ENCODE measurements at regions not wholly inside any gene's neighbourhood (a gene's known extent, or its start where the extent isn't known, plus 50 kb on each side); places are given as distances from the start of the nearest gene placed in this dataset.

DNA sequence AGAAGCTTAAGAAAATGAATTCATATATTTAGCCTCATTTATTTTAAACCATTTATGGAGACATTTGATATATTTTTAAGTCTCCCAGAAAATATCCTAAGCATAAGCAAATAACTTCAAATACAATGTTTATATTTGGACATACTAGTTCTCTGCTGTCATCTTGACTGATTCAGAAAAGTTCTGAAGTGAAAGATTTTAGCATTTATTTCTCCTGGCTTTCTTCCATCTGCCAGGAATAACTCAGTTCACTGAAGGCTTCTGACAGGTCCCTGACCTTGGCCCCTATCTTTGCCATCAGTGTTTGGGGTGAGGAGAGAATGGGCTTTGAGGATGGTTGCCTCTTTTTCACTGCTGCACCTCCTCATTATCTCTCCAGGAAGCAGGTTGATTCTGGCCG lies 115.7 kb downstream of the SLIT2 start:
- FAIRE-seq (no peak), DNase-seq (ENCODE audit: insufficient read length, low spot score) (no peak)
- TF ChIP-seq POLR2A (IDR thresholded peaks at IDR 0.05; ENCODE audit: low read depth, low read length) = no peak

GRCh38 chr4:20368926-20369325 lies 117.2 kb downstream of the SLIT2 start:
- TF ChIP-seq POLR2A (IDR thresholded peaks at IDR 0.05; ENCODE audit: low read depth, low read length) = no peak
- DNase-seq (ENCODE audit: insufficient read length, low spot score) (no peak), FAIRE-seq (no peak)

DNA sequence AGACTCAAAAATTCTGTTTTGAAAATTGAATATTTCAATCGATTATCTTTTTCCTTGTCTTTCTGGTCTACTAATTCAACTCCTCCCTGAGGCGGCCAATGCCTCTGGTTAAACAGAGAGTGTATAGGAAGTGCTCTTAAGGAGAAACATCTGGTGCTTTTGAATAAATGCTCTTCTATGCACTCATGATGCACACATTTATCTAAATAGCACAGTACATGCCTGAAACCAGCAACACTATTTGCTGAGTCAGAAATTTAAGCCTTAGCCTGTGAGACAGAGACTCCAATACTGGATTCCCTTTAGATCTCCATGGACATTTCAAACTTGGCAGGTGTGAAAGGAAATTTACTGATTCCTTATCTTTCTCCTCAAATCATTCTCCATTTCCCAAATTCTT lies 118.6 kb downstream of the SLIT2 start:
- TF ChIP-seq POLR2A (IDR thresholded peaks at IDR 0.05; ENCODE audit: low read depth, low read length) = no peak
- no peak for DNase-seq (ENCODE audit: insufficient read length, low spot score)
- FAIRE-seq = no peak

GRCh38 chr4:20376070-20376469 lies 124.4 kb downstream of the SLIT2 start:
- no peak for FAIRE-seq
- no peak for DNase-seq (ENCODE audit: insufficient read length, low spot score)
- no peak for TF ChIP-seq POLR2A (IDR thresholded peaks at IDR 0.05; ENCODE audit: low read depth, low read length)

DNA sequence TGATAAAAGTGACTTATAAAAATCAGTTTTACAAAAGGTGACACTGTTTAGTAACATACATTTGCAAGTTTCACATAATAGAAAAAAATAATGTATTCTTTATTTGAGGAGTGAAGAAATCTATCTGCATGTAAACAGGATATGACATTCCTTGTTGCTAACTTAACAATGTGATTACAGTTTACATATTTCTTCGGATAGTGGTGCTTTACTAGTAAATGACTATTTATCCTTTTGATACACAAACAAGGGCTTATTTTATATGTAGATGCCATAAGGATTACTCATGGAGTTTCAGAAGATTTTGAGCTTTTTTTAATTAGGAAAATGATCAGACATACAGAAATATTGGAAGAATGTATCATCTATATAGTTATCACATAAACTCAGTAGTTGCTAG lies 126.5 kb downstream of the SLIT2 start:
- FAIRE-seq = no peak
- TF ChIP-seq POLR2A (IDR thresholded peaks at IDR 0.05; ENCODE audit: low read depth, low read length) = no peak
- DNase-seq (ENCODE audit: insufficient read length, low spot score) = no peak

- DNase-seq (ENCODE audit: insufficient read length, low spot score) = no peak
- FAIRE-seq = no peak
- no peak for TF ChIP-seq POLR2A (IDR thresholded peaks at IDR 0.05; ENCODE audit: low read depth, low read length)
Measured at GRCh38 chr4:20381005-20381404, 129.3 kb downstream of the SLIT2 start.

DNA sequence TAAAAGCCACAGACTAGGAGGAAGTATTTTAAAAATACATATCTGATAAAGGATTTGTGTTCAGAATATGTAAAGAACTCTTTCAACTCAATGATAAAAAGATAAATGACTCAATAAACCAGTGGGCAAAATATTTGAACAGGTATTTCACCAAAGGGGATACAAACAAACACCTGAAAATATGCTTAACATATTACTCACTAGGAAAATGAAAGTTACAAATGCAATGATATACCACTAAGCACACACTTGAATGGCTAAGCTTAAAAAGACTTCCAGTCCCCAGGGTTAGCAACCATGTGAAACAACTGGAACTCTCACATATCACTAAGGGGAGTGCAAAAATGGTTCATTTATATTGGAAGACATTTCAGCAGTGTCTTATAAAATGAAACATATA lies 131.6 kb downstream of the SLIT2 start:
- TF ChIP-seq POLR2A (IDR thresholded peaks at IDR 0.05; ENCODE audit: low read depth, low read length) = no peak
- FAIRE-seq = no peak
- DNase-seq (ENCODE audit: insufficient read length, low spot score) = no peak

DNA sequence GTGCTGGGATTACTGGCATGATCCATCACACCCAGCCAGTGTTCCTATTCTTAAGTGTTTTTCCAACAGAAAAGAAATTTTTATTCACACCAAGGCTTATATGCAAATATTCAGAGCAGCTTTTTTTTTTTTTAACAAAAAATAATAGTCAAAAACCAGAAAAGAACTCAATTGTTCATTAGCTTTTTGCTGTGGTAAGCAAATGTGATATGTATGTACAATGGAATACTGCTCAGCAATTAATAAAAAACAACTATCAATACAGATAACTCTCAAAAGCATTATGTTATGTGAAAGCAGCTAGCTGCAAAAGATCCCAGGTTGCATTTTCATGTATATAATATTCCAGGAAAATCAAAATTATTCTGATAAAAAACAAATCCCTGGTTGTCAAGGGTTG lies 132.3 kb downstream of the SLIT2 start:
- no peak for TF ChIP-seq POLR2A (IDR thresholded peaks at IDR 0.05; ENCODE audit: low read depth, low read length)
- FAIRE-seq (no peak), DNase-seq (ENCODE audit: insufficient read length, low spot score) (no peak)

GRCh38 chr4:20384456-20384855 lies 132.8 kb downstream of the SLIT2 start:
- FAIRE-seq = no peak
- TF ChIP-seq POLR2A (IDR thresholded peaks at IDR 0.05; ENCODE audit: low read depth, low read length) = no peak
- DNase-seq (ENCODE audit: insufficient read length, low spot score) = no peak

DNA sequence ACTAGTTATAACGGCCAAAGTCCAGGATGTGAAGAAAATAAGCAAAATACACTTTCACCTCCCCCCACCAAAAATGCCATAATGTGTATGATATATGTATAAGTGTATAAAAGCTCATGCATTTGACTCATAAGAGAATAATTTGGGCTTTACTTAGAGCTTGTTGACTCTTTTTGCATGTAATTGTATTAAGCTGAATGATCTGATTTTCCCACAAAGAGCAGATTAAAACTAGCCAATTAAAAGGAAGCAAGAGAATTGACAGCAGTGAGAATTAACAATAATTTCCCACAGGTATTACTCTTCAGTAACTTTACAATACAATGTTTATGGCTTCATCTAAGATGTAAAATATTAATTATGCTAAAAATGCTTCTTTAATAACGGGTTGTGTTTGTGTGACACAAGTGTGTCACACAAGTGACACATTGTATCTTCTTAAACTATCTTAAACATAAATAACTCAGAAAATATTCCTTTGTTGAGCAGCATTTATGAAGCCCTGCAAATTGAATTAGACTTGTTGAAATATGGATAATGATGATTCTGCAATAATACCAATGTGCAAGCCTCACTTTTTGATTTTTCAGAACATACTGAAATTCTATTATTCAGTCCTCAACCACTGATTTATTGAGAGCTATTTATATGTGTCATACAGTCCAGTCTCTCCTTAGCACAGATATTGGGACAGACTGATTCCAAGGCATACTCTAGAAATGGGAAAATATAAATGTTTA lies 134.5 kb downstream of the SLIT2 start:
- FAIRE-seq = no peak
- no peak for TF ChIP-seq POLR2A (IDR thresholded peaks at IDR 0.05; ENCODE audit: low read depth, low read length)
- no peak for DNase-seq (ENCODE audit: insufficient read length, low spot score)

DNA sequence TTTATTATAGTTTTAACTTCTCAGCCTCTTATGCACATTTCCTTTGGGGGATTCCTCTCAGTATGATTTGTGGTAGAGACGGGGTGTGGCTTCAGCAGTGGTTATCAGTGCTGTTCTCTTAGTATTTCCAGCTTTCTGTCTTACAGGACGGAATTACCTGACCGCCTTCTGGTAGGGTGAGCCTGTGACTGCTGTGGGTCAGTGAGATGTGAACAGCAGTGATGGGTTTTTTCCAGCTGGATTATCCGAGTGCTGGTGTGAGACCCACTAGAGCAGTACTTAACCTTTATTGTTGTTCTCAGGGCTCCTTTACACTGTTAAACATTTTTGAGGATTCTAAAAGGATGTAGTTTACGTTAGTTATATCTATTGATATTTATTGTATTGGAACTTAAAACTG lies 135.2 kb downstream of the SLIT2 start:
- DNase-seq (ENCODE audit: insufficient read length, low spot score) = no peak
- TF ChIP-seq POLR2A (IDR thresholded peaks at IDR 0.05; ENCODE audit: low read depth, low read length) = no peak
- FAIRE-seq = no peak

DNA sequence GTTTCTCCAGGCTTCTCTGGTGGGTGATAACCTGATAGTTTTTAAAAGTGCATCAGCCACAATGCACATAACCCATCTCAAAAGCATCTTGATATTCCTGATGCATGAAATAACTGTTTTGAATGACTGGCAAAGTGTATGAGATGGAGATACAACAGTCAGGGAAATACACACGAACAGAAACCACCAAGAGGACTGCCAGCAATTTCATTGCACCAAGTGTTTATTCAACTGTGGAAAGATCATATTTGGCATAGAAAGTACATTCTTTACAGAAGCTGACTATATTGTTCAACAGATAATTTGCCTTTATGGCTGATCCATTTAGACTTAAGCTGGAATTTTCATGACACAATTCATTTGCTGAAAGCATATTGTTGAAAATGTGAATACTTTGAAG lies 139.5 kb downstream of the SLIT2 start:
- no peak for TF ChIP-seq POLR2A (IDR thresholded peaks at IDR 0.05; ENCODE audit: low read depth, low read length)
- FAIRE-seq (no peak), DNase-seq (ENCODE audit: insufficient read length, low spot score) (no peak)

- no peak for TF ChIP-seq POLR2A (IDR thresholded peaks at IDR 0.05; ENCODE audit: low read depth, low read length)
- DNase-seq (ENCODE audit: insufficient read length, low spot score) (no peak), FAIRE-seq (no peak)
Measured at GRCh38 chr4:20391912-20392311, 140.2 kb downstream of the SLIT2 start.

- DNase-seq (ENCODE audit: insufficient read length, low spot score) (no peak), FAIRE-seq (no peak)
- no peak for TF ChIP-seq POLR2A (IDR thresholded peaks at IDR 0.05; ENCODE audit: low read depth, low read length)
Measured at GRCh38 chr4:20393486-20394100, 141.9 kb downstream of the SLIT2 start.

GRCh38 chr4:20394512-20394911 lies 142.8 kb downstream of the SLIT2 start:
- TF ChIP-seq POLR2A (IDR thresholded peaks at IDR 0.05; ENCODE audit: low read depth, low read length) = no peak
- DNase-seq (ENCODE audit: insufficient read length, low spot score) (no peak), FAIRE-seq (no peak)

Data from H54 (cell line).